Keratinocyte (primary cell): ENCODE measurements at regions not wholly inside any gene's neighbourhood (a gene's known extent, or its start where the extent isn't known, plus 50 kb on each side); places are given as distances from the start of the nearest gene placed in this dataset.

ENCODE experiments used
- DNase-seq: peaks from one replicate; pipeline ENCODE4 v3.0.0-alpha.2; 2011; ENCODE audit warnings: low read depth, missing footprints, low spot score
- FAIRE-seq: peaks from 2 replicates; lab custom pipeline; 2011; peaks lifted over from hg19 to GRCh38; lab: Jason Lieb, UNC
- H2AFZ ChIP-seq: 2 replicates; pipeline ENCODE4 v1.6.0; 2012; ENCODE audit warnings: low read length, control low read depth, inconsistent platforms; ENCODE audit not compliant: control insufficient read depth
- H3K27ac ChIP-seq: 2 replicates; pipeline ENCODE4 v1.5.1; 2011; ENCODE audit warnings: low read length; ENCODE audit not compliant: control insufficient read depth, insufficient read depth
- H3K27me3 ChIP-seq: 3 replicates; pipeline ENCODE4 v1.6.0; 2011; ENCODE audit warnings: low read length; ENCODE audit not compliant: control insufficient read depth, insufficient read depth; ENCODE audit errors: extremely low read depth
- H3K36me3 ChIP-seq, 2 experiments: 2 replicates in 1 of 2; 3 replicates in 1 of 2; pipeline ENCODE4 v1.5.1; 2011; ENCODE audit warnings: low read length in 2 of 2, mild to moderate bottlenecking in 1 of 2; ENCODE audit not compliant: control insufficient read depth in 2 of 2, insufficient read depth in 2 of 2; ENCODE audit errors: extremely low read depth in 1 of 2
- H3K4me1 ChIP-seq: 3 replicates; pipeline ENCODE4 v1.5.1; 2011; ENCODE audit warnings: low read length; ENCODE audit not compliant: control insufficient read depth, insufficient read depth; ENCODE audit errors: extremely low read depth
- H3K4me2 ChIP-seq: 3 replicates; pipeline ENCODE4 v1.6.0; 2011; ENCODE audit warnings: low read depth, low read length; ENCODE audit not compliant: control insufficient read depth, insufficient read depth; ENCODE audit errors: extremely low read depth
- H3K4me3 ChIP-seq, 3 experiments: fragments of 200-600 bp in 1 of 3; sonication (generic) in 1 of 3; 2 replicates in 2 of 3; 3 replicates in 1 of 3; pipeline ENCODE4 v1.5.1; 2011 to 2016; ENCODE audit warnings: low read length in 3 of 3, mild to moderate bottlenecking in 3 of 3, control low read depth in 2 of 3, inconsistent platforms in 1 of 3, low read depth in 1 of 3, mixed read lengths in 1 of 3, mixed run types in 1 of 3, moderate library complexity in 1 of 3; ENCODE audit not compliant: control insufficient read depth in 2 of 3, insufficient read depth in 2 of 3; ENCODE audit errors: extremely low read depth in 1 of 3
- H3K79me2 ChIP-seq: 2 replicates; pipeline ENCODE4 v1.6.0; 2012; ENCODE audit warnings: low read length; ENCODE audit not compliant: control insufficient read depth, insufficient read depth
- H3K9ac ChIP-seq: 3 replicates; pipeline ENCODE4 v1.6.0; 2011; ENCODE audit warnings: low read length; ENCODE audit not compliant: control insufficient read depth, insufficient read depth; ENCODE audit errors: extremely low read depth
- H3K9me1 ChIP-seq: 3 replicates; pipeline ENCODE4 v1.6.0; 2011; ENCODE audit warnings: low read length; ENCODE audit not compliant: control insufficient read depth, insufficient read depth; ENCODE audit errors: extremely low read depth
- H3K9me3 ChIP-seq: 2 replicates; pipeline ENCODE4 v1.5.1; 2012; ENCODE audit warnings: low read depth, low read length; ENCODE audit not compliant: control insufficient read depth
- H4K20me1 ChIP-seq: 3 replicates; pipeline ENCODE4 v1.6.0; 2011; ENCODE audit warnings: low read length; ENCODE audit not compliant: control insufficient read depth, insufficient read depth; ENCODE audit errors: extremely low read depth
- CTCF ChIP-seq, 3 experiments: IDR thresholded peaks in 1 of 3; conservative IDR thresholded peaks in 1 of 3; optimal IDR thresholded peaks in 1 of 3; 2 replicates in 2 of 3; 3 replicates in 1 of 3; pipeline versions ENCODE3 to v1.5.1; 2011; ENCODE audit warnings: low read length in 3 of 3, mild to moderate bottlenecking in 3 of 3, moderate library complexity in 2 of 3, control low read depth in 1 of 3, inconsistent platforms in 1 of 3; ENCODE audit not compliant: insufficient read depth in 2 of 3; ENCODE audit errors: extremely low read depth in 1 of 3
- EZH2 ChIP-seq: IDR thresholded peaks from one replicate; pipeline ENCODE4 v1.6.1; 2012; ENCODE audit warnings: inconsistent platforms, mild to moderate bottlenecking, low read length, moderate library complexity
- dilution Hi-C: fragments of 300-500 bp; cut with MboI; formaldehyde crosslinking; loops from one replicate; pipeline ENCODE4 v1.7.0; 2020; ENCODE audit warnings: low sequenced_read_pairs; ENCODE audit not compliant: extremely low pct_ligation_motif_present

- dilution Hi-C loops = no loop called here
- no peaks in the 10 kb centered on the region for H3K9me1 ChIP-seq
- no peaks in the 10 kb centered on the region for H3K79me2 ChIP-seq
- H3K27ac ChIP-seq = no peak overlapping the region
- no peak overlapping the region for H2AFZ ChIP-seq
- TF ChIP-seq EZH2 (no peak), CTCF (optimal IDR thresholded peaks at IDR 0.05 in 1 of 3, IDR thresholded peaks at IDR 0.05 in 1 of 3, conservative IDR thresholded peaks at IDR 0.05 in 1 of 3; ENCODE audit: extremely low read depth in 1 of 3, insufficient read depth in 2 of 3, low read length in 3 of 3) (no peak)
- FAIRE-seq (no peak), DNase-seq (no peak)
- no peaks in the 10 kb centered on the region for H4K20me1 ChIP-seq
- no peak overlapping the region for H3K4me3 ChIP-seq
- H3K9me3 ChIP-seq = no peaks in the 10 kb centered on the region
- no peaks in the 10 kb centered on the region for H3K36me3 ChIP-seq
- no peak overlapping the region for H3K4me2 ChIP-seq
- peaks cover 31% of the 10 kb centered on the region for H3K4me1 ChIP-seq
- no peak overlapping the region for H3K9ac ChIP-seq
- peaks cover 4% of the 10 kb centered on the region for H3K27me3 ChIP-seq
Observed at GRCh38 chr13:50587115-50587514, 256.4 kb downstream of the DLEU7 start.

GRCh38 chr13:50587645-50588373, 255.7 kb downstream of the DLEU7 start:
- H4K20me1 ChIP-seq = no peaks in the 10 kb centered on the region
- no peaks in the 10 kb centered on the region for H3K79me2 ChIP-seq
- DNase-seq (no peak), FAIRE-seq (no peak)
- no peak overlapping the region for H3K4me3 ChIP-seq
- H3K27me3 ChIP-seq = peaks cover 4% of the 10 kb centered on the region
- no peaks in the 10 kb centered on the region for H3K36me3 ChIP-seq
- peaks cover 38% of the 10 kb centered on the region for H3K4me1 ChIP-seq
- no peak overlapping the region for H3K9ac ChIP-seq
- no peak overlapping the region for H3K4me2 ChIP-seq
- H3K9me3 ChIP-seq = no peaks in the 10 kb centered on the region
- H2AFZ ChIP-seq = no peak overlapping the region
- dilution Hi-C loops = no loop called here
- no peak for TF ChIP-seq EZH2
- TF ChIP-seq CTCF (optimal IDR thresholded peaks at IDR 0.05 in 1 of 3, IDR thresholded peaks at IDR 0.05 in 1 of 3, conservative IDR thresholded peaks at IDR 0.05 in 1 of 3; ENCODE audit: extremely low read depth in 1 of 3, insufficient read depth in 2 of 3, low read length in 3 of 3) = no peak
- no peak overlapping the region for H3K27ac ChIP-seq
- H3K9me1 ChIP-seq = no peaks in the 10 kb centered on the region
